Fibroblast of lung (primary cell): ENCODE measurements at regions not wholly inside any gene's neighbourhood (a gene's known extent, or its start where the extent isn't known, plus 50 kb on each side); places are given as distances from the start of the nearest gene placed in this dataset.

Source experiments
- DNase-seq, 2 donors: peaks; one replicate each; pipeline versions ENCODE4 v3.0.0 to v3.0.0-alpha.2; 2010; ENCODE audit warnings: low read depth in 2 of 2
- H2AFZ ChIP-seq: 2 replicates; pipeline ENCODE4 v1.5.1; 2012; ENCODE audit warnings: low read length, control low read depth, inconsistent platforms
- H3K27ac ChIP-seq: 2 replicates; pipeline ENCODE4 v1.5.1; 2011; ENCODE audit warnings: low read length, control low read depth; ENCODE audit not compliant: insufficient read depth
- H3K27me3 ChIP-seq: 2 replicates; pipeline ENCODE4 v1.5.1; 2011; ENCODE audit warnings: mild to moderate bottlenecking, low read length; ENCODE audit not compliant: control insufficient read depth, insufficient read depth
- H3K36me3 ChIP-seq: 2 replicates; pipeline ENCODE4 v1.5.1; 2011; ENCODE audit warnings: low read length; ENCODE audit not compliant: control insufficient read depth, insufficient read depth
- H3K4me1 ChIP-seq: 2 replicates; pipeline ENCODE4 v1.5.1; 2011; ENCODE audit warnings: low read length; ENCODE audit not compliant: control insufficient read depth, insufficient read depth; ENCODE audit errors: extremely low read depth
- H3K4me2 ChIP-seq: 2 replicates; pipeline ENCODE4 v1.5.1; 2011; ENCODE audit warnings: low read length, control low read depth; ENCODE audit not compliant: insufficient read depth; ENCODE audit errors: extremely low read depth
- H3K4me3 ChIP-seq, 4 experiments: fragments of 200-600 bp in 1 of 4; sonication (generic) in 1 of 4; replicated peaks in 1 of 4; 2 replicates each; pipeline ENCODE4 v1.5.1; 2011 to 2016; ENCODE audit warnings: low read length in 4 of 4, low read depth in 3 of 4, mild to moderate bottlenecking in 3 of 4, control low read depth in 2 of 4, inconsistent platforms in 1 of 4, mixed read lengths in 1 of 4; ENCODE audit not compliant: insufficient read depth in 1 of 4; ENCODE audit errors: control extremely low read depth in 1 of 4
- H3K79me2 ChIP-seq: 2 replicates; pipeline ENCODE4 v1.5.1; 2012; ENCODE audit warnings: mild to moderate bottlenecking, low read length, inconsistent platforms; ENCODE audit not compliant: control insufficient read depth, insufficient read depth
- H3K9ac ChIP-seq: 2 replicates; pipeline ENCODE4 v1.5.1; 2011; ENCODE audit warnings: mild to moderate bottlenecking, low read length, control low read depth; ENCODE audit not compliant: insufficient read depth
- H3K9me3 ChIP-seq: 2 replicates; pipeline ENCODE4 v1.5.1; 2012; ENCODE audit warnings: low read depth, low read length; ENCODE audit not compliant: control insufficient read depth, insufficient read depth
- H4K20me1 ChIP-seq: 2 replicates; pipeline ENCODE4 v1.5.1; 2011; ENCODE audit warnings: low read length; ENCODE audit not compliant: control insufficient read depth, insufficient read depth; ENCODE audit errors: extremely low read depth
- EZH2 ChIP-seq: IDR thresholded peaks from 2 replicates; pipeline ENCODE4 v1.5.1; 2012; ENCODE audit warnings: low read length, control low read depth, mild to moderate bottlenecking; ENCODE audit errors: missing control alignments
- TF ChIP-seq, protein P1 (sequence below), 2 donors: IDR thresholded peaks in 1 of 2; conservative IDR thresholded peaks in 1 of 2; 1 replicate in 1 of 2; 2 replicates in 1 of 2; pipeline ENCODE4 v1.5.1; 2011 to 2012; ENCODE audit warnings: low read length in 2 of 2, control low read depth in 1 of 2, inconsistent platforms in 1 of 2, low read depth in 1 of 2, mild to moderate bottlenecking in 1 of 2

DNA sequence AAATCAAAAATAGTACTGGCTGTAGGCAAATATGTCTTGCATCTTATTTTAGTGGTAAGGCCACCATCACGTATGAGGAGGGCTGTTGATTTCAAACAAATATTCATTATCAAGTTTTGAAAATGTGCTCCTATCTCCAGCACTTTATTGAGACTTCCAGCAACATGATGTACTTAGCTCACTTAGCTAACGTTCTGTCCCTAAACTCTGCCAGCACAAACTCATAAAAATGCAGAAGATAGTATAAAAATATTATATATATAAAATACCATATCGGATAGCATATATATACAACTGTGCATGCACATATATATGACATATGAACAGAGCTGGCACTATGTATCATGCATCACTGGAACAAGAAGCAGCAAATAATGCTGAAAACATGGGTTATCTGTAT, 762.3 kb downstream of the C6orf118 start:
- H3K9me3 ChIP-seq: no peaks in the 10 kb centered on the region

DNA sequence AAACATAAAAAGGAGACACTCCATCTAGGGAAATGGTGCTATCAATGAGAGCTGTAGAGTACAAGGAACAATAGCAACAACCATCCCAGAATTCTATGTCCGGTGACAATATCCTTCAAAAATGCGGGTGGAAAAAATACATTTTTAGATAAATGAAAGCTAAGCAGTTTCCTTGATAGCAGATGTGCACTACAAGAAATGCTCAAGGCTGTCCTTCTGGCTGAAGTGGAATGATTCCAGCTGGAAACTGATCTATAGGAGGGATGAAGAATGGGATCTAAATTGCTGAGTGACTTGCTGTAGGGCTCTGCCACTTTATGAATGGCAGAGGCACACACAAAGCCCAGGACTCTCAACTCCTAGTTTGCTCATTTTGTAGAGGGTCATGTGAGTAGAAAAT, 763.1 kb downstream of the C6orf118 start:
- no peak for DNase-seq
- Histone ChIP-seq H3K4me3 (no peak overlapping the region), H3K79me2 (no peaks in the 10 kb centered on the region), H4K20me1 (no peaks in the 10 kb centered on the region), H3K27me3 (no peaks in the 10 kb centered on the region), H3K36me3 (no peaks in the 10 kb centered on the region), H3K9me3 (no peaks in the 10 kb centered on the region), H3K4me2 (no peak overlapping the region), H3K9ac (no peak overlapping the region), H2AFZ (no peak overlapping the region), H3K27ac (no peak overlapping the region), H3K4me1 (no peaks in the 10 kb centered on the region)
- TF ChIP-seq, protein P1, sequence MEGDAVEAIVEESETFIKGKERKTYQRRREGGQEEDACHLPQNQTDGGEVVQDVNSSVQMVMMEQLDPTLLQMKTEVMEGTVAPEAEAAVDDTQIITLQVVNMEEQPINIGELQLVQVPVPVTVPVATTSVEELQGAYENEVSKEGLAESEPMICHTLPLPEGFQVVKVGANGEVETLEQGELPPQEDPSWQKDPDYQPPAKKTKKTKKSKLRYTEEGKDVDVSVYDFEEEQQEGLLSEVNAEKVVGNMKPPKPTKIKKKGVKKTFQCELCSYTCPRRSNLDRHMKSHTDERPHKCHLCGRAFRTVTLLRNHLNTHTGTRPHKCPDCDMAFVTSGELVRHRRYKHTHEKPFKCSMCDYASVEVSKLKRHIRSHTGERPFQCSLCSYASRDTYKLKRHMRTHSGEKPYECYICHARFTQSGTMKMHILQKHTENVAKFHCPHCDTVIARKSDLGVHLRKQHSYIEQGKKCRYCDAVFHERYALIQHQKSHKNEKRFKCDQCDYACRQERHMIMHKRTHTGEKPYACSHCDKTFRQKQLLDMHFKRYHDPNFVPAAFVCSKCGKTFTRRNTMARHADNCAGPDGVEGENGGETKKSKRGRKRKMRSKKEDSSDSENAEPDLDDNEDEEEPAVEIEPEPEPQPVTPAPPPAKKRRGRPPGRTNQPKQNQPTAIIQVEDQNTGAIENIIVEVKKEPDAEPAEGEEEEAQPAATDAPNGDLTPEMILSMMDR (conservative IDR thresholded peaks at IDR 0.05 in 1 of 2, IDR thresholded peaks at IDR 0.05 in 1 of 2; ENCODE audit: low read depth in 1 of 2, low read length in 2 of 2): no peak
- no peak for TF ChIP-seq EZH2

More for the DNA sequence above, 762.3 kb downstream of the C6orf118 start:
- Histone ChIP-seq H3K79me2 (no peaks in the 10 kb centered on the region), H3K27me3 (no peaks in the 10 kb centered on the region), H2AFZ (no peak overlapping the region), H3K27ac (no peak overlapping the region), H4K20me1 (no peaks in the 10 kb centered on the region), H3K4me2 (no peak overlapping the region), H3K4me3 (no peak overlapping the region), H3K9ac (no peak overlapping the region), H3K36me3 (no peaks in the 10 kb centered on the region), H3K4me1 (no peaks in the 10 kb centered on the region)
- DNase-seq: no peak
- TF ChIP-seq, protein P1 (conservative IDR thresholded peaks at IDR 0.05 in 1 of 2, IDR thresholded peaks at IDR 0.05 in 1 of 2; ENCODE audit: low read depth in 1 of 2, low read length in 2 of 2): no peak
- TF ChIP-seq EZH2: no peak

DNA sequence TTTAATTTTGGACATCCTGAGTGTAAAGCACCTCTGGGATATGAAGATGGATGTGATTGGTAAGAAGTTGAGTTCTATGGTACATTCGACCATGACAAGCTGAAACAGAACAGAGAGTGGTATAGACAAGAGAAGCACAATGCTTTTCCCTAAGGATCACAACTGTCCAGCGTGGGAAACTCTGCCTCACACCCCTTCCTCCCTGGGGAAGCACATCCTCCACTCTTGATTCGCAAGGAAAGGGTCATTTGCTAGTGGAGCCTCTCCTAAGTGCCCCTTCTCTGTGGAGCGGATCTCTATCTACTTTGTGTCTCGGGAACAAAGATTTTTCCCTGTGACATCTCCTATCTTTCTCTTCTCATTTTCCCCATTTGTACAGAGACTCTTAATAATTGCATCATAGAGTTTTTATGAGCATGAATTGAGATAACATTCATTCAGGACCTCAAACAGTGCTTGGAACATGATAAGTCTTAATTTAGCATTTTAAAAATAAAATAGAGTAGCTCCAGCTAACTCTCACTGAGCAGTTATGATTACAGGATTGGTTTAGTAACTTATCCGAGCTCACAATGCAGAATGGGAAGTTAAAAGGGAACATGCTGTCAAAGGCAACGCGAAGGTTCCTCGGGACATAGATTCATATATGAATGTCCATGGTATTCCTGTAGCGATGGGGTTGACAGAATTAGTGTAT, 775.2 kb downstream of the C6orf118 start:
- no peak overlapping the region for H3K9ac ChIP-seq

More for the DNA sequence above, 775.2 kb downstream of the C6orf118 start:
- no peaks in the 10 kb centered on the region for H3K4me1 ChIP-seq
- no peaks in the 10 kb centered on the region for H4K20me1 ChIP-seq
- H3K4me3 ChIP-seq: no peak overlapping the region
- no peak overlapping the region for H2AFZ ChIP-seq
- TF ChIP-seq, protein P1 (conservative IDR thresholded peaks at IDR 0.05 in 1 of 2, IDR thresholded peaks at IDR 0.05 in 1 of 2; ENCODE audit: low read depth in 1 of 2, low read length in 2 of 2): no peak
- no peak for TF ChIP-seq EZH2
- no peaks in the 10 kb centered on the region for H3K79me2 ChIP-seq
- H3K27ac ChIP-seq: no peak overlapping the region
- H3K9me3 ChIP-seq: no peaks in the 10 kb centered on the region
- no peak overlapping the region for H3K4me2 ChIP-seq
- DNase-seq: no peak
- H3K36me3 ChIP-seq: no peaks in the 10 kb centered on the region
- H3K27me3 ChIP-seq: no peaks in the 10 kb centered on the region
